Heart right ventricle (tissue), 16 donors: ENCODE measurements at regions not wholly inside any gene's neighbourhood (a gene's known extent, or its start where the extent isn't known, plus 50 kb on each side); places are given as distances from the start of the nearest gene placed in this dataset.

Experiments used
- ATAC-seq, 8 donors: fragments of 200-7000 bp; cut with Tn5 transposase; one replicate each; pipeline ENCODE4 v1.9.1; 2020; ENCODE audit warnings: mild to moderate bottlenecking in 8 of 8, moderate library complexity in 8 of 8, moderate number of reproducible peaks in 1 of 8
- DNase-seq, 2 donors: peaks; one replicate each; pipeline ENCODE4 v3.0.0-alpha.2; 2020
- H3K27ac ChIP-seq, 10 donors: fragments of 200-600 bp; sonication (generic) in 2 of 10; one replicate each; pipeline versions ENCODE4 v1.5.0 to v1.8.0; 2020 to 2022; ENCODE audit warnings: mild to moderate bottlenecking in 3 of 10
- H3K27me3 ChIP-seq, 7 donors: fragments of 200-600 bp; one replicate each; pipeline ENCODE4 v1.8.0; 2021 to 2022; ENCODE audit warnings: mild to moderate bottlenecking in 2 of 7
- H3K36me3 ChIP-seq, 9 donors: fragments of 200-600 bp; sonication (generic) in 1 of 9; one replicate each; pipeline versions ENCODE4 v1.5.0 to v1.8.0; 2020 to 2022; ENCODE audit warnings: mild to moderate bottlenecking in 2 of 9
- H3K4me1 ChIP-seq, 9 donors: fragments of 200-600 bp; sonication (generic) in 1 of 9; one replicate each; pipeline versions ENCODE4 v1.5.0 to v1.8.0; 2020 to 2022; ENCODE audit warnings: mild to moderate bottlenecking in 4 of 9
- H3K4me3 ChIP-seq, 10 donors: fragments of 200-600 bp; sonication (generic) in 2 of 10; one replicate each; pipeline versions ENCODE4 v1.5.0 to v1.8.0; 2020 to 2022; ENCODE audit warnings: mild to moderate bottlenecking in 7 of 10, moderate library complexity in 2 of 10
- H3K9me3 ChIP-seq, 11 donors: fragments of 200-600 bp in 10 of 11; sonication (generic) in 2 of 11; one replicate each; pipeline versions ENCODE4 v1.5.0 to v1.8.0; 2013 to 2022; ENCODE audit warnings: mild to moderate bottlenecking in 2 of 11, control low read depth in 1 of 11, moderate library complexity in 1 of 11
- CTCF ChIP-seq, 9 donors: fragments of 200-600 bp; sonication (generic) in 2 of 9; IDR thresholded peaks; one replicate each; pipeline versions ENCODE4 v1.5.0 to v1.8.0; 2021 to 2022; ENCODE audit warnings: antibody characterized with exemption in 9 of 9, mild to moderate bottlenecking in 5 of 9, moderate library complexity in 1 of 9
- WGBS, 2 donors: extraction: QIAGEN DNeasy Blood & Tissue Kit; methylation state at CpG; one replicate each; pipeline ENCODE4 v1.1.7; 2013; ENCODE audit warnings: inconsistent platforms in 1 of 2; 5-methylcytosine and 5-hydroxymethylcytosine counted together
- intact Hi-C, 10 donors: fragments of 100-400 bp; cut with DNase I; formaldehyde crosslinking; loops; one replicate each; pipeline versions ENCODE4 v1.11.1 to v1.14.2; 2022
- donor health status: Arrhythmogenic right ventricular cardiomyopathy.
- donor health status: ischemic (EF 13 %, LVEDD 7.1; RV severe dilation, severe dysfunction).
- donor health status: healthy with polysubstance abuse.
- donor health status: DM: no; HTN: yes; CAD: no.
- donor health status: DM: no; HTN: no; CAD: no.
- donor health status: ischemic (EF 25% LVEDD 6.9; RV normal size, moderate dysfunction).
- donor health status: ischemic (EF 25% LVEDD 5.7; RV mildly dilated, moderate dysfunction).
- donor health status: healthy.
- donor health status: DM: yes; HTN: yes; CAD: no.
- donor health status: Ischemic cardiomyopathy.
- donor health status: ischemic (EF 35%, LVEDD 5.7; RV mildly dilated, moderate dysfunction).
- donor health status: nonischemic (EF 11% LVEDD 7.7; RV severe dilation, severe dysfunction).
- donor health status: DM: yes; HTN: yes; CAD: no.
- donor health status: PGD.
- donor health status: ischemic (EF 29% LVEDD 5.4; RV normal size, mild dysfunction).
- donor health status: nonischemic (EF 23%, LVEDD 6.1; RV moderate dilation, normal function).

- Histone ChIP-seq H3K27me3 (no peaks in the 10 kb centered on the region), H3K4me3 (peak overlapping the region in 9 of 10 donors; percentile 9 to 50 (median 38)), H3K36me3 (no peaks in the 10 kb centered on the region), H3K9me3 (no peaks in the 10 kb centered on the region), H3K27ac (peak overlapping the region in 9 of 10 donors; percentile 48 to 76 (median 71)), H3K4me1 (peaks cover 0 to 33% (median 18%) of the 10 kb centered on the region in 9 donors)
- DNase-seq (peak; percentile 66 to 67), ATAC-seq (peak; percentile 78 to 97 (median 93))
- intact Hi-C loops: loop anchor here in 3 of 10 donors (2.0 to 5.0 kb wide), 3 partner anchors 41 to 74 kb away; partner anchors contain the start of gene DSP (in 3 of the 3)
- peak in 2 of 9 donors; percentile 27 to 29 for TF ChIP-seq CTCF (IDR thresholded peaks at IDR 0.05)
- WGBS, 2 donors: 7 to 12% methylated on average over 21 of the region's 21 CpGs
These were observed 72.9 kb upstream of the DSP start for GRCh38 chr6:7468382-7469081.

DNA sequence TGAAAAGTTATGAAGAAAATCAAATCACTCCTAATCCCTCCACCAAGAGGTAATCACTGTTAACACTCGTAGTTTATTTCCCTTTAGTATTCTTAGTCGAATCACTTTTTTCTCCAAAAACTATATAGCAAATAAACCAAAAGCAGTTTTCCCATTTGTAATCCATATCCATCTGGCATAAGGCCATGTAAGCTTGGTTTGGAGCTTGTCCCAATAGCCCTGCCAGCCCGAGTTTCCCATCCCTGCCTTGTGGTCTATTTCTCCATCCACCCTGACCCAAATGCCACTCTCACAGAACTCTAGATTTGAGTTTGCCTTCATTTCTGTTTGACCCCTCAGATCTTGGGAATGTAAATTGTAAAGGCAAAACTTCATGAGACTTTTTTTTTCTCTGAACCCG lies 71.8 kb upstream of the DSP start:
- Histone ChIP-seq H3K36me3 (no peaks in the 10 kb centered on the region), H3K9me3 (no peaks in the 10 kb centered on the region), H3K4me3 (no peak overlapping the region), H3K4me1 (peaks cover 0 to 33% (median 18%) of the 10 kb centered on the region in 9 donors), H3K27ac (no peak overlapping the region), H3K27me3 (no peaks in the 10 kb centered on the region)
- intact Hi-C loops: loop anchor here in 5 of 10 donors (2.0 to 10.0 kb wide), 5 partner anchors 42 to 73 kb away; partner anchors contain the start of gene DSP (in 3 of the 5)
- TF ChIP-seq CTCF (IDR thresholded peaks at IDR 0.05): no peak
- 68 to 75% methylated on average over 4 of the region's 4 CpGs for WGBS, 2 donors
- ATAC-seq: no peak
- no peak for DNase-seq

DNA sequence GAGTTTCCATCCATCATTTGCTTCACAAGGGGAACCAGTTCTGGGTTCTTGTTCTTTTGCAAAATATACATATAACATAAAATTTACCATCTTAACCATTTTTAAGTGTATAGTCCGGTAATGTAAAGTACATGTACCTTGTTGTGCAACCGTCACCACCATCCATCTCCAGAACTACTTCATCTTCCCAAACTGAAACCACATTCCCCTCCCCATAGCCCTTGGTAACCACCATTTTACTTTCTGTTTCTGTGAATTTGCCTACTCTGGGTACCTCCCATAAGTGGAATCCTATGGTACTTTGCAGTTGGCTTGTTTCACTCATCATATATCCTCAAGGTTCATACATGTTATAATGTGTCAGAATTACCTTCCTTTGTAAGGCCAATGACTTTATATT lies 70.3 kb upstream of the DSP start:
- 89 to 91% methylated on average over 2 of the region's 2 CpGs for WGBS, 2 donors
- Histone ChIP-seq H3K36me3 (no peaks in the 10 kb centered on the region), H3K4me1 (peaks cover 0 to 33% (median 18%) of the 10 kb centered on the region in 9 donors), H3K27me3 (no peaks in the 10 kb centered on the region), H3K4me3 (no peak overlapping the region), H3K9me3 (no peaks in the 10 kb centered on the region), H3K27ac (no peak overlapping the region)
- intact Hi-C loops: loop anchor here in 2 of 10 donors (5.0 to 10.0 kb wide), 2 partner anchors 61 to 64 kb away; no protein-coding TSS in a partner anchor
- ATAC-seq (no peak), DNase-seq (no peak)
- no peak for TF ChIP-seq CTCF (IDR thresholded peaks at IDR 0.05)

GRCh38 chr6:7473805-7474719 lies 67.4 kb upstream of the DSP start:
- TF ChIP-seq CTCF (IDR thresholded peaks at IDR 0.05): no peak
- no peak overlapping the region for H3K4me3 ChIP-seq
- no peak overlapping the region for H3K27ac ChIP-seq
- DNase-seq: no peak
- intact Hi-C loops: loop anchor here in 2 of 10 donors (5.0 to 10.0 kb wide), 2 partner anchors 58 to 61 kb away; no protein-coding TSS in a partner anchor
- H3K36me3 ChIP-seq: no peaks in the 10 kb centered on the region
- WGBS, 2 donors: 78 to 89% methylated on average over 7 of the region's 7 CpGs
- no peak for ATAC-seq
- H3K4me1 ChIP-seq: peaks cover 0 to 9% (median under 1%) of the 10 kb centered on the region in 9 donors
- no peaks in the 10 kb centered on the region for H3K27me3 ChIP-seq
- H3K9me3 ChIP-seq: no peaks in the 10 kb centered on the region
